ENCODE measurements at regions not wholly inside any gene's neighbourhood (a gene's known extent, or its start where the extent isn't known, plus 50 kb on each side); places are given as distances from the start of the nearest gene placed in this dataset.
A peak's percentile ranks its signal among the peaks of the same experiment; 100 is the strongest.

- Mint-ChIP-seq H3K4me1 (peaks cover 4% of the 10 kb centered on the region), H3K4me3 (no peak overlapping the region), H3K27me3 (ENCODE audit: low read depth) (no peaks in the 10 kb centered on the region), H3K27ac (peak overlapping the region in 1 of 3 experiments; percentile 2), H3K9me3 (no peaks in the 10 kb centered on the region), H3K36me3 (ENCODE audit: low read depth) (no peaks in the 10 kb centered on the region)
- TF ChIP-seq, protein P1, sequence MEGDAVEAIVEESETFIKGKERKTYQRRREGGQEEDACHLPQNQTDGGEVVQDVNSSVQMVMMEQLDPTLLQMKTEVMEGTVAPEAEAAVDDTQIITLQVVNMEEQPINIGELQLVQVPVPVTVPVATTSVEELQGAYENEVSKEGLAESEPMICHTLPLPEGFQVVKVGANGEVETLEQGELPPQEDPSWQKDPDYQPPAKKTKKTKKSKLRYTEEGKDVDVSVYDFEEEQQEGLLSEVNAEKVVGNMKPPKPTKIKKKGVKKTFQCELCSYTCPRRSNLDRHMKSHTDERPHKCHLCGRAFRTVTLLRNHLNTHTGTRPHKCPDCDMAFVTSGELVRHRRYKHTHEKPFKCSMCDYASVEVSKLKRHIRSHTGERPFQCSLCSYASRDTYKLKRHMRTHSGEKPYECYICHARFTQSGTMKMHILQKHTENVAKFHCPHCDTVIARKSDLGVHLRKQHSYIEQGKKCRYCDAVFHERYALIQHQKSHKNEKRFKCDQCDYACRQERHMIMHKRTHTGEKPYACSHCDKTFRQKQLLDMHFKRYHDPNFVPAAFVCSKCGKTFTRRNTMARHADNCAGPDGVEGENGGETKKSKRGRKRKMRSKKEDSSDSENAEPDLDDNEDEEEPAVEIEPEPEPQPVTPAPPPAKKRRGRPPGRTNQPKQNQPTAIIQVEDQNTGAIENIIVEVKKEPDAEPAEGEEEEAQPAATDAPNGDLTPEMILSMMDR (IDR thresholded peaks at IDR 0.05; ENCODE audit: unreplicated experiment in 3 of 3): no peak
Observed at GRCh38 chr3:144754076-144754783, 782.6 kb downstream of the DIPK2A start.

GRCh38 chr3:144756704-144757440, 785.2 kb downstream of the DIPK2A start:
- Mint-ChIP-seq H3K27ac (no peak overlapping the region), H3K4me1 (peaks cover 4% of the 10 kb centered on the region), H3K36me3 (ENCODE audit: low read depth) (no peaks in the 10 kb centered on the region), H3K27me3 (ENCODE audit: low read depth) (no peaks in the 10 kb centered on the region), H3K9me3 (no peaks in the 10 kb centered on the region), H3K4me3 (no peak overlapping the region)
- TF ChIP-seq, protein P1 (IDR thresholded peaks at IDR 0.05; ENCODE audit: unreplicated experiment in 3 of 3): no peak

- Mint-ChIP-seq H3K27ac (no peak overlapping the region), H3K4me3 (no peak overlapping the region), H3K4me1 (no peaks in the 10 kb centered on the region), H3K9me3 (no peaks in the 10 kb centered on the region), H3K27me3 (ENCODE audit: low read depth) (no peaks in the 10 kb centered on the region), H3K36me3 (ENCODE audit: low read depth) (no peaks in the 10 kb centered on the region)
- TF ChIP-seq, protein P1 (IDR thresholded peaks at IDR 0.05; ENCODE audit: unreplicated experiment in 3 of 3): no peak
Observed at GRCh38 chr3:144760831-144761230, 789.2 kb downstream of the DIPK2A start.

- TF ChIP-seq, protein P1 (IDR thresholded peaks at IDR 0.05; ENCODE audit: unreplicated experiment in 3 of 3): no peak
- no peaks in the 10 kb centered on the region for H3K36me3 Mint-ChIP-seq (ENCODE audit: low read depth)
- H3K27me3 Mint-ChIP-seq (ENCODE audit: low read depth): no peaks in the 10 kb centered on the region
- H3K4me3 Mint-ChIP-seq: no peak overlapping the region
- no peaks in the 10 kb centered on the region for H3K9me3 Mint-ChIP-seq
- no peak overlapping the region for H3K27ac Mint-ChIP-seq
- H3K4me1 Mint-ChIP-seq: no peaks in the 10 kb centered on the region
Observed at GRCh38 chr3:144762091-144762490, 790.5 kb downstream of the DIPK2A start.

DNA sequence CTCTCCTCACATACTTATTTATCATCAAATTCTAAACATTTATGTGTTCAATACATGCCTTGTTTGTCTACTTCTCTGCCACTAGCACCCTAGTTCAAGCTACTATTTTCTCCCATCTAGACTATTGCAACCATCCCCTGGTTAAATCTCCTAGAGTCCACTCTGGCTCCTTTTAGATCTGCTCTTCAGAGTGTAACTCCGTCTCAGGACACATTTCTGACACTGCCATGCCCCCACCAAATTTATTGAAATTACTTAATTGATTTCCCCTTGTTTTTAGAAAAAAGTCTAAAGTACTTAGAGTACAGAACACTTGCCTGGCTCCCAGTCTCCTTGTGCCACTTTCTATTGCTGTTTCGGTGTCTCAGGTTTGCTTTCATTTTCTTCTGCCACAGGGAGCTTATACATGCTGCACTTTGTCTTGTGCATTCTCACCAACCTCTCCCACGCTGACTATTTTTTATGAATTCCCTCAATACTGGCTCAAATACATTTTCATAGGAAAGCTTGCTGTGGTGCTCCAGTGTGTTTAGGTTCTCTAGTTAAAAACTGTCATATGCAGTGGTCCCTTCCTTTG, 792.3 kb downstream of the DIPK2A start:
- Mint-ChIP-seq H3K27ac (no peak overlapping the region), H3K4me3 (no peak overlapping the region), H3K4me1 (peaks cover under 1% of the 10 kb centered on the region), H3K36me3 (ENCODE audit: low read depth) (no peaks in the 10 kb centered on the region), H3K27me3 (ENCODE audit: low read depth) (no peaks in the 10 kb centered on the region), H3K9me3 (no peaks in the 10 kb centered on the region)
- TF ChIP-seq, protein P1 (IDR thresholded peaks at IDR 0.05; ENCODE audit: unreplicated experiment in 3 of 3): no peak
